H1 (cell line): ENCODE measurements at regions not wholly inside any gene's neighbourhood (a gene's known extent, or its start where the extent isn't known, plus 50 kb on each side); places are given as distances from the start of the nearest gene placed in this dataset.

Source experiments
- CREB1 ChIP-seq: IDR thresholded peaks from 2 replicates; pipeline ENCODE4 v1.6.1; 2012; ENCODE audit warnings: inconsistent platforms
- HDAC2 ChIP-seq, 2 experiments: fragments of 300-600 bp in 1 of 2; sonication (generic) in 1 of 2; IDR thresholded peaks; 2 replicates each; pipeline ENCODE4 v1.6.1; 2011 to 2012; ENCODE audit warnings: low read depth in 2 of 2, low read length in 2 of 2, mild to moderate bottlenecking in 2 of 2, moderate library complexity in 2 of 2, borderline replicate concordance in 1 of 2, inconsistent platforms in 1 of 2
- MAFK ChIP-seq: IDR thresholded peaks from 2 replicates; pipeline ENCODE4 v1.6.1; 2012; ENCODE audit warnings: low read depth, mild to moderate bottlenecking, improper control_type of control experiment, low read length
- POLR2A ChIP-seq, 2 experiments: IDR thresholded peaks; 1 replicate in 1 of 2; 2 replicates in 1 of 2; pipeline ENCODE4 v1.6.1; 2011; ENCODE audit warnings: low read depth in 2 of 2, low read length in 2 of 2, mild to moderate bottlenecking in 2 of 2; ENCODE audit errors: control extremely low read depth in 1 of 2
- RAD21 ChIP-seq, 2 experiments: IDR thresholded peaks in 1 of 2; conservative IDR thresholded peaks in 1 of 2; 2 replicates each; pipeline ENCODE4 v1.6.1; 2011; ENCODE audit warnings: low read depth in 2 of 2, low read length in 2 of 2, improper control_type of control experiment in 1 of 2, inconsistent platforms in 1 of 2, mild to moderate bottlenecking in 1 of 2, moderate library complexity in 1 of 2
- SUZ12 ChIP-seq: fragments of 200-600 bp; sonication (generic); IDR thresholded peaks from 2 replicates; pipeline ENCODE4 v1.6.1; 2012; ENCODE audit warnings: mild to moderate bottlenecking, inconsistent platforms, low read length, moderate library complexity, mixed read lengths
- TBP ChIP-seq: IDR thresholded peaks from 2 replicates; pipeline ENCODE4 v1.6.1; 2011; ENCODE audit warnings: low read depth, low read length, improper control_type of control experiment
- TF ChIP-seq, protein P1 (sequence below), 3 experiments: IDR thresholded peaks; 1 replicate in 2 of 3; 2 replicates in 1 of 3; pipeline versions ENCODE4 v1.5.1 to v1.6.1; 2011; ENCODE audit warnings: low read length in 3 of 3, mild to moderate bottlenecking in 3 of 3, inconsistent platforms in 2 of 3, low read depth in 1 of 3, moderate library complexity in 1 of 3; ENCODE audit not compliant: insufficient read depth in 1 of 3; ENCODE audit errors: control extremely low read depth in 1 of 3

DNA sequence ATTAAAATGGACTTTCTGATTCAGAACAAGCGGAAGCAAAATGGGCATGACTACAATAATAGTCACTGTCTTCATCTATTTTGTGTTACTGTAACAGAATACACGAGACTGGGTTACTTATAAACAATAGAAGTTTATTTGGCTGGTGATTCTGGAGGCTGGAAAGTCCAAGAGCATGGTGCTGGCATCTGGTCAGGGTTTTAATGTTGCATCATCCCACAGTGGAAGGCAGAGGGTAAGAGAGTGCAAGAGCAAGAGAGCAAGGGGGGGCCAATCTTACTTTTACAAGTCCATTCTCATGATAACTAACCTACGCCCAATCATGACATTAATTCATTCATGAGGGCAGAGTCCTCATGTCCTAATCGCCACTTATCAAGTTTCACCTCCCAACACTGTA is 189.2 kb downstream of the TOX3 start:
- TF ChIP-seq POLR2A (IDR thresholded peaks at IDR 0.05; ENCODE audit: control extremely low read depth in 1 of 2, low read depth in 2 of 2, low read length in 2 of 2) (no peak), SUZ12 (no peak), MAFK (no peak), CREB1 (no peak), RAD21 (IDR thresholded peaks at IDR 0.05 in 1 of 2, conservative IDR thresholded peaks at IDR 0.05 in 1 of 2; ENCODE audit: low read depth in 2 of 2, low read length in 2 of 2) (no peak), TBP (no peak), HDAC2 (IDR thresholded peaks at IDR 0.05; ENCODE audit: borderline replicate concordance in 1 of 2, low read depth in 2 of 2, low read length in 2 of 2) (no peak)
- TF ChIP-seq, protein P1, sequence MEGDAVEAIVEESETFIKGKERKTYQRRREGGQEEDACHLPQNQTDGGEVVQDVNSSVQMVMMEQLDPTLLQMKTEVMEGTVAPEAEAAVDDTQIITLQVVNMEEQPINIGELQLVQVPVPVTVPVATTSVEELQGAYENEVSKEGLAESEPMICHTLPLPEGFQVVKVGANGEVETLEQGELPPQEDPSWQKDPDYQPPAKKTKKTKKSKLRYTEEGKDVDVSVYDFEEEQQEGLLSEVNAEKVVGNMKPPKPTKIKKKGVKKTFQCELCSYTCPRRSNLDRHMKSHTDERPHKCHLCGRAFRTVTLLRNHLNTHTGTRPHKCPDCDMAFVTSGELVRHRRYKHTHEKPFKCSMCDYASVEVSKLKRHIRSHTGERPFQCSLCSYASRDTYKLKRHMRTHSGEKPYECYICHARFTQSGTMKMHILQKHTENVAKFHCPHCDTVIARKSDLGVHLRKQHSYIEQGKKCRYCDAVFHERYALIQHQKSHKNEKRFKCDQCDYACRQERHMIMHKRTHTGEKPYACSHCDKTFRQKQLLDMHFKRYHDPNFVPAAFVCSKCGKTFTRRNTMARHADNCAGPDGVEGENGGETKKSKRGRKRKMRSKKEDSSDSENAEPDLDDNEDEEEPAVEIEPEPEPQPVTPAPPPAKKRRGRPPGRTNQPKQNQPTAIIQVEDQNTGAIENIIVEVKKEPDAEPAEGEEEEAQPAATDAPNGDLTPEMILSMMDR (IDR thresholded peaks at IDR 0.05; ENCODE audit: control extremely low read depth in 1 of 3, insufficient read depth in 1 of 3, low read depth in 1 of 3, low read length in 3 of 3): no peak
